HuH-7.5 (cell line): ENCODE measurements at regions not wholly inside any gene's neighbourhood (a gene's known extent, or its start where the extent isn't known, plus 50 kb on each side); places are given as distances from the start of the nearest gene placed in this dataset.
"Not testable (repeated sequence)": the region's sequence is repeated elsewhere in the genome, so short reads cannot be mapped to it uniquely, and the experiment has no call there.

ENCODE experiments used
- DNase-seq: peaks from one replicate; pipeline ENCODE4 v3.0.0; 2011; ENCODE audit warnings: low spot score

GRCh38 chr6:166877906-166878305 is 78.4 kb downstream of the RNASET2 start:
- no peak for DNase-seq

GRCh38 chr6:166877349-166877748 is 79.0 kb downstream of the RNASET2 start:
- DNase-seq: no peak

- DNase-seq: no peak
Measured at GRCh38 chr6:166872531-166873009, 83.8 kb downstream of the RNASET2 start.

GRCh38 chr6:166870602-166871208 is 85.6 kb downstream of the RNASET2 start:
- DNase-seq: no peak

- no peak for DNase-seq
Measured at GRCh38 chr6:166866839-166867637, 89.3 kb downstream of the RNASET2 start.

GRCh38 chr6:166864333-166864732 is 92.0 kb downstream of the RNASET2 start:
- DNase-seq: no peak

- no peak for DNase-seq
Measured at GRCh38 chr6:166862978-166863530, 93.3 kb downstream of the RNASET2 start.

GRCh38 chr6:166862287-166862977 is 93.9 kb downstream of the RNASET2 start:
- DNase-seq: no peak

- DNase-seq: no peak
Measured at GRCh38 chr6:166861961-166862286, 94.4 kb downstream of the RNASET2 start.

GRCh38 chr6:166861304-166861703 is 95.0 kb downstream of the RNASET2 start:
- DNase-seq: no peak

GRCh38 chr6:166860392-166860791 is 96.0 kb downstream of the RNASET2 start:
- no peak for DNase-seq

- no peak for DNase-seq
Measured at GRCh38 chr6:166855416-166855815, 100.9 kb downstream of the RNASET2 start.

GRCh38 chr6:166853371-166854325 is 102.7 kb downstream of the RNASET2 start:
- DNase-seq: no peak

GRCh38 chr6:166852451-166852975 is 103.8 kb downstream of the RNASET2 start:
- DNase-seq: no peak

- DNase-seq: no peak
Measured at GRCh38 chr6:166851911-166852310, 104.4 kb downstream of the RNASET2 start.

- no peak for DNase-seq
Measured at GRCh38 chr6:166851426-166851825, 104.9 kb downstream of the RNASET2 start.

- no peak for DNase-seq
Measured at GRCh38 chr6:166850677-166851076, 105.7 kb downstream of the RNASET2 start.

- DNase-seq: no peak
Measured at GRCh38 chr6:166849749-166850183, 106.6 kb downstream of the RNASET2 start.

GRCh38 chr6:166848979-166849748 is 107.2 kb downstream of the RNASET2 start:
- DNase-seq: no peak

- not testable (repeated sequence) for DNase-seq
Measured at GRCh38 chr6:166846446-166847142, 109.8 kb downstream of the RNASET2 start.
